ENCODE measurements at regions not wholly inside any gene's neighbourhood (a gene's known extent, or its start where the extent isn't known, plus 50 kb on each side); places are given as distances from the start of the nearest gene placed in this dataset.
"Not testable (repeated sequence)": the region's sequence is repeated elsewhere in the genome, so short reads cannot be mapped to it uniquely, and the experiment has no call there.

DNA sequence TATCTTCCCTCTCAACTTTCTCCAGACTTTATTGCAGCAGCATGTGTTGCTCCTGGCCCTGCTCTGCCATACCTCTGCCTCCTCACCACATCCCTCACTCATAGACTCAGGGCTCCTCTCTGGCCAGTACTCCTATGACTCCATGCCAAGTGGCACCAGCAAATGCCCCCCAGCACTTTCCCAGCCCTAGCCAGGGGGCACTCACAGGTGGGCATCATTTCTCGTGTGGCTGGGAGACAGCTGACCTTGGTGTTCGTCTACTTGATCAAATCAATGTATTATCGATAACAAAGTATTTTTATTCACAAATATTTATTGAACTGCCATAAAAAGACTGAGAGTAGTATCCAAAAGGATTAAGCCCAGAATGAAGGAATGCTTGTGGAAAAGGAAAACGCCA is 418.2 kb downstream of the FAM72C start:
- H3K9me3 Mint-ChIP-seq = no peaks in the 10 kb centered on the region
- H3K27ac Mint-ChIP-seq = no peak overlapping the region
- POLR2A ChIA-PET = no interaction called here
- H3K4me3 Mint-ChIP-seq = no peak overlapping the region
- no peak for DNase-seq
- H3K4me1 Mint-ChIP-seq = no peaks in the 10 kb centered on the region
- no peaks in the 10 kb centered on the region for H3K36me3 Mint-ChIP-seq (ENCODE audit: low read depth)
- no peaks in the 10 kb centered on the region for H3K27me3 Mint-ChIP-seq
- CTCF ChIA-PET = interaction anchor here (0.9 kb wide), 1 partner anchor 10 kb away, joined by 3 read pairs; no protein-coding TSS in a partner anchor

DNA sequence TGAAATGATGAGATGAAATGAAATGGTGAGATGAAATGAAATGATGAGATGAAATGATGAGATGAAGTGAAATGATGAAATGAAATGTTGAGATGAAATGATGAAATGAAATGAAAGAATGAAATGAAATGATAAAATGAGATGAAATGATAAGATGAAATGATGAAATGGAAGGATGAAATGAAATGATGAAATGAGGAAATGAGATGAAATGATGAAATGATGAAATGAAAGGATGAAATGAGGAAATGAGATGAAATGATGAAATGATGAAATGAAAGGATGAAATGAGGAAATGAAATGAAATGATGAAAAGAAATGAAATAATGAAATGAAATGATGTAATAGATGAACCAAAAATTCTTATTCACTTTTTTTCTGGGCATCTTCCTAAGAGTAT is 467.1 kb downstream of the FAM72C start:
- Mint-ChIP-seq H3K36me3 (ENCODE audit: low read depth) (peaks cover 17% of the 10 kb centered on the region), H3K27me3 (peaks cover 25% of the 10 kb centered on the region), H3K9me3 (peaks cover 22% of the 10 kb centered on the region)
- H3K27ac Mint-ChIP-seq, H3K4me1 Mint-ChIP-seq, POLR2A ChIA-PET, CTCF ChIA-PET, DNase-seq, H3K4me3 Mint-ChIP-seq: not testable (repeated sequence)

DNA sequence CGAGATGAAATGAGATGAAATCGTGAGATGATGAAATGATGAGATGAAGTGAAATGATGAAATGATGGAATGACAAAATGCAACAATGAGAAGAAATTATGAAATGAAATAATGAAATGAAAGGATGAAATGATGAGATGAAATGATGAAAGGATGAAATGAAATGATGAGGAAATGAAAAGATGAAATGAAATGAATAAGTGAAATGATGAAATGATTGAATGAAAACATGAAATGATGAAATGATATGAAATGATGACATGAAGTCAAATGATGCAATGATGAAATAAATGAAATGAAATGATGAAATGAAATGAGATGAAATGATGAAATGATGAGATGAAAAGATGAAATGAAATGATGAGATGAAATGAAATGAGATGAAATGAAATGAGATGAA is 467.7 kb downstream of the FAM72C start:
- POLR2A ChIA-PET, H3K4me1 Mint-ChIP-seq, DNase-seq, H3K4me3 Mint-ChIP-seq, CTCF ChIA-PET, H3K27ac Mint-ChIP-seq: not testable (repeated sequence)
- peaks cover 25% of the 10 kb centered on the region for H3K27me3 Mint-ChIP-seq
- peaks cover 17% of the 10 kb centered on the region for H3K36me3 Mint-ChIP-seq (ENCODE audit: low read depth)
- H3K9me3 Mint-ChIP-seq = peaks cover 22% of the 10 kb centered on the region

DNA sequence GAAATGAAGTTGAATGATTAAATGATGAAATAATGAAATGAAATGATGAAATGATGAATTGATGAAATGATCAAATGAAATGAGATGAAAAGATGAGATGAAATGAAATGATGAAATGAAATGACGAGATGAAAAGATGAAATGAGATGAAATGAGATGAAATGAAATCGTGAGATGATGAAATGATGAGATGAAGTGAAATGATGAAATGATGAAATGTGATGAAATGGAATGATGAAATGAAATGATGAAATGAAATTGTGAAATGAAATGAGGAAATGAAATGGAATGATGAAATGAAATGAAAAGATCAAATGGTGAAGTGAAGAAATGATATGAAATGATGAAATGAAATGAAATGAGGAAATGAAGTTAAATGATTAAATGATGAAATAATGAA is 468.7 kb downstream of the FAM72C start:
- CTCF ChIA-PET, H3K4me1 Mint-ChIP-seq, DNase-seq, POLR2A ChIA-PET: not testable (repeated sequence)
- H3K36me3 Mint-ChIP-seq (ENCODE audit: low read depth) = peaks cover 17% of the 10 kb centered on the region
- H3K4me3 Mint-ChIP-seq = peak overlapping the region; percentile 25
- peak overlapping the region; percentile 61 for H3K27ac Mint-ChIP-seq
- H3K27me3 Mint-ChIP-seq = peaks cover 30% of the 10 kb centered on the region
- peaks cover 22% of the 10 kb centered on the region for H3K9me3 Mint-ChIP-seq

DNA sequence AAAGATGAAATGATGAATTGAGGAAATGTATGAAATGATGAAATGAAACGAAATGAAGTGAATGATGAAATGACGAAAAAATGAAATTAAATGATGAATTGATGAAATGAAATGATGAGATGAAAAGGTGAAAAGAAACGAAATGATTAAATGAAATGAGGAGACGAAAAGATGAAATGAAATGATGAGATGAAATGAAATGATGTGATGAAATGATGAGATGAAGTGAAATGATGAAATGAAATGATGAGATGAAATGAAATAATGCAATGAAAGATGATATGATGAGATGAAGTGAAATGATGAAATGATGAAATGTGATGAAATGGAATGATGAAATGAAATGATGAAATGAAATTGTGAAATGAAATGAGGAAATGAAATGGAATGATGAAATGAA is 469.7 kb downstream of the FAM72C start:
- CTCF ChIA-PET, POLR2A ChIA-PET, H3K4me1 Mint-ChIP-seq, DNase-seq: not testable (repeated sequence)
- peak overlapping the region; percentile 2 for H3K4me3 Mint-ChIP-seq
- peaks cover 30% of the 10 kb centered on the region for H3K27me3 Mint-ChIP-seq
- H3K9me3 Mint-ChIP-seq = peaks cover 22% of the 10 kb centered on the region
- H3K27ac Mint-ChIP-seq = peak overlapping the region; percentile 64
- peaks cover 17% of the 10 kb centered on the region for H3K36me3 Mint-ChIP-seq (ENCODE audit: low read depth)

DNA sequence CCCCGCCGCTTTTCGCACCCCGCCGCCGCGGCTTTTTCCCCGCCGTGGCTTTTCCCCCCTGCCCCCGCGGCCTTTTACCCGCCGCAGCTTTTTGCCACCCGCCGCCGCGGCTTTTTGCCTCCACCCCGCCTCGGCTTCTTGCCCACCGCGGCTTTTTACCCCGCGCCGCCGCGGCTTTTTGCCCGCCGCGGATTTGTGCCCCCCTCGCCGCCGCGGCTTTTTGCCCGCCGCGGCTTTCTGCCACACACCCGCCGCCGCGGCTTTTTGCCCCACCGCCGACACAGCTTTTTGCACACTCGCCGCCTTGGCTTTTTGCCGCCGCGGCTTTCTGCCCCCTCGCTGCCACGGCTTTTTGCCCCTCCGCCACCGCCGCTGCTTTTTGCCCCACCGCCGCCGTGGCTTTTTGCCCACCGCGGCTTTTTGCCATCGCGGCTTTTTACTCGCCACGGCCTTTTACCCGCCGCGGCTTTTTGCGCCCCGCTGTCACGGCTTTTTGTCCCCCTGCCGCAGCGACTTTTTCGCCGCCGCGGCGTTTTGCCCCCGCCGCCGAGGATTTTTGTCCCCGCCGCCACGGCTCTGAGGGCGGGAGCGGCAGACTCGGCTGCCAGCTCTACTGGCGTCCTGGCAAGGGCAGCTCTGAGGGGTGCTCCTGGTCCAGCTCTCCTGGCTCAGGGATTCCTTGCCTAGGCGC is 473.6 kb downstream of the FAM72C start:
- H3K4me1 Mint-ChIP-seq, CTCF ChIA-PET, POLR2A ChIA-PET: not testable (repeated sequence)
- Mint-ChIP-seq H3K27me3 (peaks cover 24% of the 10 kb centered on the region), H3K27ac (peak overlapping the region; percentile 50), H3K9me3 (peaks cover 13% of the 10 kb centered on the region), H3K36me3 (ENCODE audit: low read depth) (peaks cover 12% of the 10 kb centered on the region), H3K4me3 (peak overlapping the region; percentile 66)
- peak; percentile 11 for DNase-seq

DNA sequence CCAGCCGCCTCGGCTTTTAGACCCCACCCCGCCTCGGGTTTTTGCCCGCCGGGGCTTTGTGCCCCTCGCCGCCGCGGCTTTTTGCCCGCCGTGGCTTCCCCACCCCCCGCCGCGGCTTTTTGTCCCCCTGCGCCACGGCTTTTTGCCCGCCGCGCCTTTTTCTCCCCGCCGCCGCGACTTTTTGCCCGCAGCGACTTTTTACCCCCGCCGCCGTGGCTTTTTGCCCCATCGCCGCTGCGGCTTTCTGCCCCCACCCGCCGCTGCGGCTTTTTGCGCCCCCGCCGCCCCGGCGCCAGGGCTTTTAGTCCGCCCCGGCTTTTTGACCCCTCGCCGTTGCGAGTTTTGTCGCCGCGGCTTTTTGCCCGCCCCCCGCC is 474.4 kb downstream of the FAM72C start:
- no peak for DNase-seq
- CTCF ChIA-PET = no interaction called here

DNA sequence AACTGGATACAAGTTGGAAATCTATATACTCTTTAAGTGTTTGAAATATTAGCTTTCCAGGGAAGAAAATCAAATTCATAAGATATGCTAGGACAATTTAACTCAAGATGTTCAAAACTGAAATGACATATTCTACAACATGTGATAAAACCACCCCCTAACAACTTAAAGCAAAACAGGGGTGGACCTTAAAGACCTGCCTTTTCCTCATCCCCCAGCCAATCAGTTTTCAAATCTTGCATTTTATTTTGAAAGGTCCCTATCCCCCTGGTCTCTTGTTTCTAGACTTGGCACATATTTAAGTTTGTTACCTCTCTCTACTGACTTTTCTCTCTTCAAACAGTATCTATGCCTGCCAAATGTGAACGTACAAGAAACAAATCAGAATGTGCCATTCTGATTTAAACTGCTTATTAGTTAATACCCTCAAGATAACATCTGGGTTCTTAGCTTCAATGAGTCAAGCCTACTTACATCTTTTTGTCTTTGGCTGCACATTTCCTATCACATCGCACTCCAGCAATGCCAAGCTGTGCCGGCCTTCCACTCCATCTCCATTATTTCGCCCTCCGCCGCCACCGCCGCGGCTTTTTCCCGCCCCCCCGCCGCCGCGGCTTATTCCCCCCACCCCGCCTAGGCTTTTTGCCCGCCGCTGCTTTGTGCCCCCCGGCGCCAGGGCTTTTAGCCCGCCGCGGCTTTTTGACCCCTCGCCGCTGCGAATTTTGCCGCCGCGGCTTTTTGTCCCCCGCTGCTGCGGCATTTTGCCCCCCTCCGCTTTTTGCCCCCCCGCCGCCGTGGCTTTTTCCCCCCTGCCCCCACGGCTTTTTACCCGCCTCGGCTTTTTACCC is 475.0 kb downstream of the FAM72C start:
- H3K4me3 Mint-ChIP-seq; DNase-seq; H3K36me3 Mint-ChIP-seq (ENCODE audit: low read depth); POLR2A ChIA-PET; H3K4me1 Mint-ChIP-seq; H3K9me3 Mint-ChIP-seq; CTCF ChIA-PET: not testable (repeated sequence)
- Mint-ChIP-seq H3K27me3 (peaks cover 13% of the 10 kb centered on the region), H3K27ac (peak overlapping the region; percentile 31)

More for the DNA sequence above, 474.4 kb downstream of the FAM72C start:
- no peak overlapping the region for H3K4me3 Mint-ChIP-seq
- peaks cover 5% of the 10 kb centered on the region for H3K36me3 Mint-ChIP-seq (ENCODE audit: low read depth)
- H3K9me3 Mint-ChIP-seq = peaks cover 6% of the 10 kb centered on the region
- no peak overlapping the region for H3K27ac Mint-ChIP-seq
- peaks cover 17% of the 10 kb centered on the region for H3K27me3 Mint-ChIP-seq
- POLR2A ChIA-PET = no interaction called here
- no peaks in the 10 kb centered on the region for H3K4me1 Mint-ChIP-seq

Data from activated CD4-positive, alpha-beta T cell treated with anti-CD3 and anti-CD28 coated beads, Interleukin-2, amount 10 ng/mL, durations not matched to agents 7 days and 5 days (primary cell).